ENCODE measurements at regions not wholly inside any gene's neighbourhood (a gene's known extent, or its start where the extent isn't known, plus 50 kb on each side); places are given as distances from the start of the nearest gene placed in this dataset.

DNA sequence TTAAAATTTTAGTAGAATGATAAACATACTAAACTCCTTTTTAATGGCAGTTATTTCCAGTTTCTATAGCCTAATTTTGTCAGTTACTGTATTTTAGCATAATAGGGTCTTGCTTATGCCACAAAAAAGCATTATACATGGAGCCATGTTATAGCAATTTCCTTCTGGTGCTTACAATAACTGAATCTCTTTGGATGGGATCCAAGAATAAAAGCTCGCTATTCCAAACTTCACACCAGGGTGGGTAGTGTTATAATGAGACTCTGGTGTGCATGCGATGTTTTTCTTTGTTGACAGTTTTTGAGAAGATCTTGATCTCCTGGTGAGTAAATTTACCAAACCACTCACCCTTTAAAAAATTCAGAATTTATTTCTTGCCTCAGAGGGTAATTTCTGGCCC, 90.4 kb upstream of the CCDC91 start:
- no peaks in the 10 kb centered on the region for H3K27me3 ChIP-seq
- H3K9me3 ChIP-seq = no peaks in the 10 kb centered on the region
- 83 to 88% methylated on average over 2 of the region's 2 CpGs for WGBS, 2 donors
- H3K36me3 ChIP-seq (ENCODE audit: low read depth, missing control alignments) = no peaks in the 10 kb centered on the region
- H3K4me3 ChIP-seq = no peak overlapping the region
- TF ChIP-seq, protein P1, sequence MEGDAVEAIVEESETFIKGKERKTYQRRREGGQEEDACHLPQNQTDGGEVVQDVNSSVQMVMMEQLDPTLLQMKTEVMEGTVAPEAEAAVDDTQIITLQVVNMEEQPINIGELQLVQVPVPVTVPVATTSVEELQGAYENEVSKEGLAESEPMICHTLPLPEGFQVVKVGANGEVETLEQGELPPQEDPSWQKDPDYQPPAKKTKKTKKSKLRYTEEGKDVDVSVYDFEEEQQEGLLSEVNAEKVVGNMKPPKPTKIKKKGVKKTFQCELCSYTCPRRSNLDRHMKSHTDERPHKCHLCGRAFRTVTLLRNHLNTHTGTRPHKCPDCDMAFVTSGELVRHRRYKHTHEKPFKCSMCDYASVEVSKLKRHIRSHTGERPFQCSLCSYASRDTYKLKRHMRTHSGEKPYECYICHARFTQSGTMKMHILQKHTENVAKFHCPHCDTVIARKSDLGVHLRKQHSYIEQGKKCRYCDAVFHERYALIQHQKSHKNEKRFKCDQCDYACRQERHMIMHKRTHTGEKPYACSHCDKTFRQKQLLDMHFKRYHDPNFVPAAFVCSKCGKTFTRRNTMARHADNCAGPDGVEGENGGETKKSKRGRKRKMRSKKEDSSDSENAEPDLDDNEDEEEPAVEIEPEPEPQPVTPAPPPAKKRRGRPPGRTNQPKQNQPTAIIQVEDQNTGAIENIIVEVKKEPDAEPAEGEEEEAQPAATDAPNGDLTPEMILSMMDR (IDR thresholded peaks at IDR 0.05) = no peak
- no peak for TF ChIP-seq POLR2A (IDR thresholded peaks at IDR 0.05)
- H3K4me1 ChIP-seq = no peaks in the 10 kb centered on the region
- intact Hi-C loops (cut with DNase I; ENCODE audit: low total_unique reads) = no loop called here
- DNase-seq = no peak
- no peak overlapping the region for H3K27ac ChIP-seq

- no peak overlapping the region for H3K4me3 ChIP-seq
- TF ChIP-seq, protein P1 (IDR thresholded peaks at IDR 0.05) = no peak
- TF ChIP-seq POLR2A (IDR thresholded peaks at IDR 0.05) = no peak
- intact Hi-C loops (cut with DNase I; ENCODE audit: low total_unique reads) = no loop called here
These were observed 89.5 kb upstream of the CCDC91 start for GRCh38 chr12:28100717-28101116.

DNA sequence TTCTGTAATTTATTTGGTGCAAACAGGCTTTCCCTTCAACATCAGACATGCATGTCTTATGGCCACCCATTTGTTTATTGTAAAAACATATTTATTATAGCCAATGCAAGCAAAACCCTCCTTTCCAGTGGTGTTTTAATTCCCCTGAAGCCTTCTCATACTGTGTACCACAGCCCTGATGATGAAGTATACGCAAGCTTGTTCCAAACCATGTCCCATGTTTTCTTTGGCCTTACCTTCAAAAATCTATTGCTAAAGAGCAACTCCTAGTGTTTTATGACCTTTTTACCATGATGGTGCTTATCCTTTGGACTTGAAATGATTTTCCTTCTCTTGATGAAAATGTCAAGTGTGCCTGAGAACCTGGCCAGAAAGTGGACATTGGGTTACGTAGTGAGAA, 85.9 kb upstream of the CCDC91 start:
- Histone ChIP-seq H3K27ac (no peak overlapping the region), H3K27me3 (no peaks in the 10 kb centered on the region), H3K9me3 (no peaks in the 10 kb centered on the region), H3K36me3 (ENCODE audit: low read depth, missing control alignments) (no peaks in the 10 kb centered on the region), H3K4me1 (no peaks in the 10 kb centered on the region), H3K4me3 (no peak overlapping the region)
- TF ChIP-seq POLR2A (IDR thresholded peaks at IDR 0.05) = no peak
- TF ChIP-seq, protein P1 (IDR thresholded peaks at IDR 0.05) = no peak
- DNase-seq = no peak
- WGBS, 2 donors = 80 to 89% methylated on average over 2 of the region's 2 CpGs
- intact Hi-C loops (cut with DNase I; ENCODE audit: low total_unique reads) = no loop called here

More at GRCh38 chr12:28100717-28101116, 89.5 kb upstream of the CCDC91 start:
- no peaks in the 10 kb centered on the region for H3K4me1 ChIP-seq
- WGBS, 2 donors = 67 to 70% methylated on average over 1 of the region's 1 CpG
- no peaks in the 10 kb centered on the region for H3K36me3 ChIP-seq (ENCODE audit: low read depth, missing control alignments)
- no peaks in the 10 kb centered on the region for H3K27me3 ChIP-seq
- no peak overlapping the region for H3K27ac ChIP-seq
- no peak for DNase-seq
- no peaks in the 10 kb centered on the region for H3K9me3 ChIP-seq

DNA sequence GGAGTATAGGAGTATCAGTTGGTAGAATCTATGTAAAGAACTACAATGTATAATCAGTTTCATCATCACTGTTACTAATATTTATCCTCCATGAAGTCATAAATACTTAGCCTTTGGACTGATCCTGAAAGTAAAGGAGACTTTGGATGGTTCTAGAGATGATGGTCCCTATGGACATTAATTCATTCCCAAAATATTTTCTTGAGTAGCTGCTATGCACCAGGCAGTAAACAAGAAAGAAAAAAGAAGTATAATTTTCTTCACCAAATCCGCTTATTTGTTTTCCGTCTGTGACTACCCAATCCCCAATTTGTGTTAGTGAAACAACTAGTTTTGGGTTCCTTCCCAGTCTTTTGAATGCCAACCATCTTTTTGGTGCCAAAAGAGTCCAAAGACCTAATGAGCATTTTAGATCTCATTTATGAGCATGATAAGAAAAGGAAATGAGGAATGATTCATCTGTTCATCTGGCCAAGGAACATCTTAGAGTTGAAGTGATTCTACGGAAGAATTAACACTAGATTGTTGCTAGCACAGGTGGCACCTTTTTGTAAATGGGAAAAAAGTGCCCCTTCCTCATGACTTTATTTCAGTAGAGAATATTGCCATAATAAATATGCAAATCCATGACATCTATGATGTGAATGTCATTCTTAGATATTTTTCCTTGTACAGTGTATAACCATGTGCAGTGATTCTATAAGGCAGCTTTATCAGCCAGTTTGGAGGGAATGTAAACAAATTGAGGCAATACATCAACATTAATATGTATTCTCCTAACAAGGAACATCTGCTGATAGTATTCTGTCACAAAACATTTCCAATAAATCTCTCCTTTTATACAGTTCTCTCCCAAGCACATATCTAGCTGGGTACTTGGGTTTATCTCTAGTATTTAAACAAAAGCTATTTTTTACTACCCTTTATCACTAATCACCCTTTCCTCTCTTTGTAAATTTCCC, 85.1 kb upstream of the CCDC91 start:
- H3K9me3 ChIP-seq = no peaks in the 10 kb centered on the region
- DNase-seq = no peak
- H3K4me3 ChIP-seq = no peak overlapping the region
- no peaks in the 10 kb centered on the region for H3K36me3 ChIP-seq (ENCODE audit: low read depth, missing control alignments)
- no peaks in the 10 kb centered on the region for H3K27me3 ChIP-seq
- H3K27ac ChIP-seq = no peak overlapping the region
- no peaks in the 10 kb centered on the region for H3K4me1 ChIP-seq
- no peak for TF ChIP-seq POLR2A (IDR thresholded peaks at IDR 0.05)
- TF ChIP-seq, protein P1 (IDR thresholded peaks at IDR 0.05) = no peak
- intact Hi-C loops (cut with DNase I; ENCODE audit: low total_unique reads) = no loop called here
- 75 to 84% methylated on average over 3 of the region's 3 CpGs for WGBS, 2 donors

Data from testis (tissue), 2 donors.